ENCODE measurements at regions not wholly inside any gene's neighbourhood (a gene's known extent, or its start where the extent isn't known, plus 50 kb on each side); places are given as distances from the start of the nearest gene placed in this dataset.
"Not testable (repeated sequence)": the region's sequence is repeated elsewhere in the genome, so short reads cannot be mapped to it uniquely, and the experiment has no call there.

DNA sequence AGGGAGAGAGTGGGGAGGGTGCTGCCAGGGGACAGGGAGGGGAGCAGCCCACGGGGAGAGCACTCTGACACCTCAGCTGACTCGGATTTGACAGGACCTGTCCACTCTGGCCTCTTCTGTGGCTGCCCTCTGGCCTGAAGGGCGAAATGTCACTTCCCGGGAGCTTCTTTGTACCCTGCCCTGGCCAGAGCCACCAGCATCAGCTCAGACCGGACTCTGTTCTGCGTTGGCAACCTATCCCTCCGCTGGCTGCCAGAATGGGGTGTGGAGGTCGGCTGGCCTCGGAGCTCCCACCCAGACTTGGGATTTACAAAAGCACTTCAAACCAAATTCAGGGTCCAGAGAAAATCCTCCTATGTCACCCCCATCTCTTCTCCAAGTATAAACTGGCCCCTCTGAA lies 336.7 kb upstream of the FRG2C start:
- H3K9me3 ChIP-seq, result no peaks in the 10 kb centered on the region
- TF ChIP-seq, protein P1, sequence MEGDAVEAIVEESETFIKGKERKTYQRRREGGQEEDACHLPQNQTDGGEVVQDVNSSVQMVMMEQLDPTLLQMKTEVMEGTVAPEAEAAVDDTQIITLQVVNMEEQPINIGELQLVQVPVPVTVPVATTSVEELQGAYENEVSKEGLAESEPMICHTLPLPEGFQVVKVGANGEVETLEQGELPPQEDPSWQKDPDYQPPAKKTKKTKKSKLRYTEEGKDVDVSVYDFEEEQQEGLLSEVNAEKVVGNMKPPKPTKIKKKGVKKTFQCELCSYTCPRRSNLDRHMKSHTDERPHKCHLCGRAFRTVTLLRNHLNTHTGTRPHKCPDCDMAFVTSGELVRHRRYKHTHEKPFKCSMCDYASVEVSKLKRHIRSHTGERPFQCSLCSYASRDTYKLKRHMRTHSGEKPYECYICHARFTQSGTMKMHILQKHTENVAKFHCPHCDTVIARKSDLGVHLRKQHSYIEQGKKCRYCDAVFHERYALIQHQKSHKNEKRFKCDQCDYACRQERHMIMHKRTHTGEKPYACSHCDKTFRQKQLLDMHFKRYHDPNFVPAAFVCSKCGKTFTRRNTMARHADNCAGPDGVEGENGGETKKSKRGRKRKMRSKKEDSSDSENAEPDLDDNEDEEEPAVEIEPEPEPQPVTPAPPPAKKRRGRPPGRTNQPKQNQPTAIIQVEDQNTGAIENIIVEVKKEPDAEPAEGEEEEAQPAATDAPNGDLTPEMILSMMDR (IDR thresholded peaks at IDR 0.05), result no peak
- TF ChIP-seq EP300 (IDR thresholded peaks at IDR 0.05; ENCODE audit: low read depth) (no peak), POLR2AphosphoS5 (IDR thresholded peaks at IDR 0.05) (no peak), POLR2A (IDR thresholded peaks at IDR 0.05) (no peak)
- H3K27me3 ChIP-seq, result no peaks in the 10 kb centered on the region
- intact Hi-C loops (cut with DNase I; ENCODE audit: low total_unique reads), result no loop called here
- DNase-seq, result no peak
- H3K4me1 ChIP-seq, result no peaks in the 10 kb centered on the region
- no peaks in the 10 kb centered on the region for H3K36me3 ChIP-seq
- H3K4me3 ChIP-seq, result no peak overlapping the region
- no peak overlapping the region for H3K27ac ChIP-seq
- WGBS, 2 donors (ENCODE audit: low coverage in 1 of 2), result 68% methylated on average over 9 of the region's 9 CpGs; no CpG with 5 or more reads in 1 of the 2 donors
- in situ Hi-C loops (cut with MboI; ENCODE audit: low pct_ligation_motif_present in 1 of 4, low pct_unique_long_range_greater_than_20kb in 1 of 4, low sequenced_read_pairs in 3 of 4), result no loop called here

GRCh38 chr3:75329476-75330097 lies 334.5 kb upstream of the FRG2C start:
- peaks cover 0 to 4% (median 0%) of the 10 kb centered on the region in 4 donors for H3K4me1 ChIP-seq
- H3K36me3 ChIP-seq, result no peaks in the 10 kb centered on the region
- no peak for DNase-seq
- TF ChIP-seq, protein P1 (IDR thresholded peaks at IDR 0.05), result no peak
- no peak for TF ChIP-seq POLR2AphosphoS5 (IDR thresholded peaks at IDR 0.05)
- TF ChIP-seq EP300 (IDR thresholded peaks at IDR 0.05; ENCODE audit: low read depth), result no peak
- no peak for TF ChIP-seq POLR2A (IDR thresholded peaks at IDR 0.05)
- no peaks in the 10 kb centered on the region for H3K9me3 ChIP-seq
- H3K27ac ChIP-seq, result no peak overlapping the region
- no peak overlapping the region for H3K4me3 ChIP-seq
- in situ Hi-C loops (cut with MboI; ENCODE audit: low pct_ligation_motif_present in 1 of 4, low pct_unique_long_range_greater_than_20kb in 1 of 4, low sequenced_read_pairs in 3 of 4) (no loop called here), intact Hi-C loops (cut with DNase I; ENCODE audit: low total_unique reads) (no loop called here)
- 49% methylated on average over 4 of the region's 4 CpGs; no CpG with 5 or more reads in 1 of the 2 donors for WGBS, 2 donors (ENCODE audit: low coverage in 1 of 2)
- no peaks in the 10 kb centered on the region for H3K27me3 ChIP-seq

DNA sequence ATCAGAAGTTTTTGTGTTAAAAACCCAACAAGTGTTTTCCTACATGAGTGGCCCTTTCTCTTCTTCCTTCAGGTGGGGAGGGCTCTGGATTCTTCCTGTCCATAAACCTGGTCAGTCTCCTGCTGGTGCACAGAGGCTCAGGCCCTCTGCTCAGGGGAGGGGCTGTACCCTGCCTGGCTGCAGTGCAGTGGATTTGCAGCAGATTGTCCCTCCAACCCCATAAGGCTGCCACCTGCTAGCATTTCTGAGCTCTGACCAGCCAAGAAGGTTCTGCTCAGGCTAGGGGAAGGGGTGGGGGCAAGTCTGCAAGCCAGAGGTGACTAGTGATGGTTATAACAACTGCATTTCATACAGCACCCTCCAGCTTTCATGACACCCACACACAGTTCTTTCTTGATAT lies 333.7 kb upstream of the FRG2C start:
- in situ Hi-C loops (cut with MboI; ENCODE audit: low pct_ligation_motif_present in 1 of 4, low pct_unique_long_range_greater_than_20kb in 1 of 4, low sequenced_read_pairs in 3 of 4); H3K9me3 ChIP-seq; DNase-seq; intact Hi-C loops (cut with DNase I; ENCODE audit: low total_unique reads); H3K27me3 ChIP-seq; H3K4me1 ChIP-seq; H3K27ac ChIP-seq; H3K36me3 ChIP-seq; H3K4me3 ChIP-seq: not testable (repeated sequence)

DNA sequence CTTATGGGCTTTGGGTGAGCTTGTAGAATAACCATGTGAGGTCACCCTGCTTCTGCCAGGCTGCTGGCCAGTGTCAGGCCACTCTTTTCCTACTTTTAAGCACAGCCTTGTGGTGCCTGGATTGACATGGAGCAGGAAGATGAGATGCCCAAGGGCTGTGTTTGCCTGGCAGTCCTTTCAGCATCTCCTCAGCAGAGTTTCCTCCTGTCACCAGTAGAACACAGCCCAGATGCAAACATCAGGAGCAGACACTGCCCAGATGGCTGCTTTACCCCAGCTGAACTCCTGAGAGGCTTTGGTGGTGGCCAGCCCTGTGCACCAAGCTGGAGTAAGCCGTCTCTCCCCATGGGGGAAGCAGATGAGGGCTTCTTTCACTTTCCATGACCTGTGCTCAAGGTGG lies 332.0 kb upstream of the FRG2C start:
- H3K36me3 ChIP-seq; H3K4me3 ChIP-seq; H3K27ac ChIP-seq; DNase-seq; H3K27me3 ChIP-seq; in situ Hi-C loops (cut with MboI; ENCODE audit: low pct_ligation_motif_present in 1 of 4, low pct_unique_long_range_greater_than_20kb in 1 of 4, low sequenced_read_pairs in 3 of 4); intact Hi-C loops (cut with DNase I; ENCODE audit: low total_unique reads); H3K4me1 ChIP-seq; H3K9me3 ChIP-seq: not testable (repeated sequence)
- 79% methylated on average over 1 of the region's 1 CpG; no CpG with 5 or more reads in 1 of the 2 donors for WGBS, 2 donors (ENCODE audit: low coverage in 1 of 2)
- peak in 1 of 3 donors; percentile 57 for TF ChIP-seq POLR2AphosphoS5 (IDR thresholded peaks at IDR 0.05)

GRCh38 chr3:75332794-75333193 lies 331.3 kb upstream of the FRG2C start:
- H3K36me3 ChIP-seq, result no peaks in the 10 kb centered on the region
- no peak overlapping the region for H3K4me3 ChIP-seq
- no peaks in the 10 kb centered on the region for H3K9me3 ChIP-seq
- H3K4me1 ChIP-seq, result peaks cover 0 to 4% (median 0%) of the 10 kb centered on the region in 4 donors
- intact Hi-C loops (cut with DNase I; ENCODE audit: low total_unique reads) (no loop called here), in situ Hi-C loops (cut with MboI; ENCODE audit: low pct_ligation_motif_present in 1 of 4, low pct_unique_long_range_greater_than_20kb in 1 of 4, low sequenced_read_pairs in 3 of 4) (no loop called here)
- no peak for DNase-seq
- no peak overlapping the region for H3K27ac ChIP-seq
- H3K27me3 ChIP-seq, result no peaks in the 10 kb centered on the region
- TF ChIP-seq POLR2A (IDR thresholded peaks at IDR 0.05) (no peak), POLR2AphosphoS5 (IDR thresholded peaks at IDR 0.05) (no peak), EP300 (IDR thresholded peaks at IDR 0.05; ENCODE audit: low read depth) (no peak)
- TF ChIP-seq, protein P1 (IDR thresholded peaks at IDR 0.05), result no peak
- WGBS, 2 donors (ENCODE audit: low coverage in 1 of 2), result 23 to 29% methylated on average over 2 of the region's 2 CpGs
